ENCODE measurements at regions not wholly inside any gene's neighbourhood (a gene's known extent, or its start where the extent isn't known, plus 50 kb on each side); places are given as distances from the start of the nearest gene placed in this dataset.

- no peak for TF ChIP-seq CTCF (IDR thresholded peaks at IDR 0.05; ENCODE audit: low read depth, low read length)
- TF ChIP-seq EZH2phosphoT487 (IDR thresholded peaks at IDR 0.05; ENCODE audit: low read depth) = no peak
- Histone ChIP-seq H3K27me3 (ENCODE audit: low read depth, low read length) (peaks cover 6% of the 10 kb centered on the region; the same call in 1 of the 2 replicates), H3K9me3 (ENCODE audit: insufficient read depth, low read length) (no peaks in the 10 kb centered on the region), H3K9ac (ENCODE audit: low read length) (no peak overlapping the region), H3K36me3 (replicated peaks; ENCODE audit: low read depth, low read length) (no peaks in the 10 kb centered on the region), H3K4me1 (ENCODE audit: low read length) (no peaks in the 10 kb centered on the region), H3K27ac (ENCODE audit: low read length) (no peak overlapping the region), H3K4me2 (ENCODE audit: low read length) (no peak overlapping the region), H2AFZ (ENCODE audit: low read depth, low read length) (no peak overlapping the region), H3K4me3 (ENCODE audit: low read length) (no peak overlapping the region), H3K79me2 (ENCODE audit: low read length) (no peaks in the 10 kb centered on the region), H4K20me1 (ENCODE audit: insufficient read depth, low read length) (no peaks in the 10 kb centered on the region)
Observed at GRCh38 chr12:75716291-75717025, 205.0 kb upstream of the KRR1 start.

- Histone ChIP-seq H3K9me3 (ENCODE audit: insufficient read depth, low read length) (no peaks in the 10 kb centered on the region), H3K4me1 (ENCODE audit: low read length) (no peaks in the 10 kb centered on the region), H3K79me2 (ENCODE audit: low read length) (no peaks in the 10 kb centered on the region), H4K20me1 (ENCODE audit: insufficient read depth, low read length) (no peaks in the 10 kb centered on the region), H2AFZ (ENCODE audit: low read depth, low read length) (no peak overlapping the region), H3K36me3 (replicated peaks; ENCODE audit: low read depth, low read length) (no peaks in the 10 kb centered on the region), H3K9ac (ENCODE audit: low read length) (no peak overlapping the region), H3K27ac (ENCODE audit: low read length) (no peak overlapping the region), H3K4me2 (ENCODE audit: low read length) (no peak overlapping the region), H3K4me3 (ENCODE audit: low read length) (no peak overlapping the region), H3K27me3 (ENCODE audit: low read depth, low read length) (peaks cover 2% of the 10 kb centered on the region; the same call in 1 of the 2 replicates)
- TF ChIP-seq CTCF (IDR thresholded peaks at IDR 0.05; ENCODE audit: low read depth, low read length) (no peak), EZH2phosphoT487 (IDR thresholded peaks at IDR 0.05; ENCODE audit: low read depth) (no peak)
Observed at GRCh38 chr12:75715682-75716081, 204.3 kb upstream of the KRR1 start.

GRCh38 chr12:75715323-75715644 lies 203.9 kb upstream of the KRR1 start:
- no peak for TF ChIP-seq CTCF (IDR thresholded peaks at IDR 0.05; ENCODE audit: low read depth, low read length)
- no peak for TF ChIP-seq EZH2phosphoT487 (IDR thresholded peaks at IDR 0.05; ENCODE audit: low read depth)
- H3K9me3 ChIP-seq (ENCODE audit: insufficient read depth, low read length) = no peaks in the 10 kb centered on the region
- H3K9ac ChIP-seq (ENCODE audit: low read length) = no peak overlapping the region
- no peak overlapping the region for H3K4me2 ChIP-seq (ENCODE audit: low read length)
- no peaks in the 10 kb centered on the region for H3K27me3 ChIP-seq (ENCODE audit: low read depth, low read length)
- H3K79me2 ChIP-seq (ENCODE audit: low read length) = no peaks in the 10 kb centered on the region
- no peak overlapping the region for H3K4me3 ChIP-seq (ENCODE audit: low read length)
- H3K36me3 ChIP-seq (replicated peaks; ENCODE audit: low read depth, low read length) = no peaks in the 10 kb centered on the region
- H3K27ac ChIP-seq (ENCODE audit: low read length) = no peak overlapping the region
- no peaks in the 10 kb centered on the region for H4K20me1 ChIP-seq (ENCODE audit: insufficient read depth, low read length)
- no peak overlapping the region for H2AFZ ChIP-seq (ENCODE audit: low read depth, low read length)
- H3K4me1 ChIP-seq (ENCODE audit: low read length) = no peaks in the 10 kb centered on the region

- Histone ChIP-seq H3K9me3 (ENCODE audit: insufficient read depth, low read length) (no peaks in the 10 kb centered on the region), H4K20me1 (ENCODE audit: insufficient read depth, low read length) (no peaks in the 10 kb centered on the region), H3K9ac (ENCODE audit: low read length) (no peak overlapping the region), H3K27ac (ENCODE audit: low read length) (no peak overlapping the region), H3K36me3 (replicated peaks; ENCODE audit: low read depth, low read length) (no peaks in the 10 kb centered on the region), H3K79me2 (ENCODE audit: low read length) (no peaks in the 10 kb centered on the region), H3K27me3 (ENCODE audit: low read depth, low read length) (no peaks in the 10 kb centered on the region), H2AFZ (ENCODE audit: low read depth, low read length) (no peak overlapping the region), H3K4me2 (ENCODE audit: low read length) (no peak overlapping the region), H3K4me1 (ENCODE audit: low read length) (no peaks in the 10 kb centered on the region), H3K4me3 (ENCODE audit: low read length) (no peak overlapping the region)
- no peak for TF ChIP-seq CTCF (IDR thresholded peaks at IDR 0.05; ENCODE audit: low read depth, low read length)
- TF ChIP-seq EZH2phosphoT487 (IDR thresholded peaks at IDR 0.05; ENCODE audit: low read depth) = no peak
Observed at GRCh38 chr12:75714462-75715322, 203.3 kb upstream of the KRR1 start.
